ENCODE measurements at regions not wholly inside any gene's neighbourhood (a gene's known extent, or its start where the extent isn't known, plus 50 kb on each side); places are given as distances from the start of the nearest gene placed in this dataset.

GRCh38 chr7:91520645-91521044 lies 256.4 kb downstream of the FZD1 start:
- no peak for DNase-seq (ENCODE audit: low spot score)

GRCh38 chr7:91526404-91526803 lies 262.2 kb downstream of the FZD1 start:
- no peak for DNase-seq (ENCODE audit: low spot score)

GRCh38 chr7:91527460-91527859 lies 263.2 kb downstream of the FZD1 start:
- no peak for DNase-seq (ENCODE audit: low spot score)

- no peak for DNase-seq (ENCODE audit: low spot score)
Measured at GRCh38 chr7:91533996-91534395, 269.8 kb downstream of the FZD1 start.

- no peak for DNase-seq (ENCODE audit: low spot score)
Measured at GRCh38 chr7:91537260-91538152, 273.3 kb downstream of the FZD1 start.

DNA sequence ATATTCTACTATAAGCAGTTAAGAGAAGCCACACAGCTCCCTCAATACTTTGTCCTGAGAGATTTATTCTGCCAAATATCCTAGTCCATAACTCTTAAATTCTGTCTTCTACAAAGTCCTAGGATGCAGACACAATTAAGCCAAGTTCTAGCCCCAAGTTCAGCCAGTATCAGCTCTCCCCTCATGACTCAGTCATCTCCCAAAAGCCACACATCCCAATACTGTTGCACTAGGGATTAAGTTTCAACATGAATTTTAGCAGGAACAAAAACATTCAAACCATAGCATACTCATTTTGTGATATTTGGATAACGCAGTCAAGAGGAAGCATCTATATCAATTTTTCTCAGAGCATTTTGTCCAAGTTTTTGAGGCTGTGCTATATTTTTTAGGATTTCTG lies 277.4 kb downstream of the FZD1 start:
- DNase-seq (ENCODE audit: low spot score) = no peak

- no peak for DNase-seq (ENCODE audit: low spot score)
Measured at GRCh38 chr7:91543646-91544045, 279.4 kb downstream of the FZD1 start.

DNA sequence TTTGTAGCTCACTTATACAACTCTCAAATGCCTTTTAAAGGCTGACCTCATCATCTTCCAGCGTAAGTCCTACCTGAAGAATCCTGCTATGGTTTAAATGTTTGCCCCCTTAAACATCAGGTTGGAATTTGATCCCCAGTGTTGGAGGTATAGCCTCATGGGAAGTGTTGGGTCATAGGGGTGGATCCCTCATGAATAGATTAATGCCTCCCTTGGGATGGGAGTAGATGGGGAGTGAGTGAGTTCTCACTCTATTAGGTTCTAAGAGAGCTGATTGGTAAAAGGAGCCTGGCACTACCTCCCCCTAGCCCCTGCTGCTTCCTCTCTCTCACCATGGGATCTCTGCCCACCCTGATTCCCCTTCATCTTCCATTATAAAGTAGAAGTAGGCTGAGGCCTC lies 285.6 kb downstream of the FZD1 start:
- DNase-seq (ENCODE audit: low spot score) = no peak

- no peak for DNase-seq (ENCODE audit: low spot score)
Measured at GRCh38 chr7:91550931-91551330, 286.7 kb downstream of the FZD1 start.

GRCh38 chr7:91551377-91552175 lies 287.3 kb downstream of the FZD1 start:
- DNase-seq (ENCODE audit: low spot score) = no peak

- DNase-seq (ENCODE audit: low spot score) = no peak
Measured at GRCh38 chr7:91553410-91553895, 289.2 kb downstream of the FZD1 start.

- DNase-seq (ENCODE audit: low spot score) = no peak
Measured at GRCh38 chr7:91554883-91555282, 290.6 kb downstream of the FZD1 start.

DNA sequence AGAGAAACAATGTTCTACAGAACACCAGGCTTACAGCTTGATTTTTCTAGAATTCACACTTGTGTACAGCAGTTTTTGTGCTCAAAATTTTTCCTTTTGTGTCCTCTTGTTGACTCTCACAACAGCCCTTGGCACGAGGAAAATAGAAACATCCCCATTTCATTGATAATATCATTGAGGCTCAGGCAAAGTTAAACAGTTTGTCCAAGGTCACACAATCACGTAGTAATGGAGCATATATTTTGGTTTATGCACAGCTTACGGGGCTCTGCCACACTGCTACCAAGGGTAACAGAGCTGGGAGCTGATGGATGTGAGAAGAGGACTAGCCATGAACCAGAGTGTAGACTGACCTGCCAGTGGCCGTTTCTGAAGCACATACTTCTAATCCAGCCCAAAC lies 292.0 kb downstream of the FZD1 start:
- DNase-seq (ENCODE audit: low spot score) = no peak

- no peak for DNase-seq (ENCODE audit: low spot score)
Measured at GRCh38 chr7:91556956-91557650, 292.9 kb downstream of the FZD1 start.

DNA sequence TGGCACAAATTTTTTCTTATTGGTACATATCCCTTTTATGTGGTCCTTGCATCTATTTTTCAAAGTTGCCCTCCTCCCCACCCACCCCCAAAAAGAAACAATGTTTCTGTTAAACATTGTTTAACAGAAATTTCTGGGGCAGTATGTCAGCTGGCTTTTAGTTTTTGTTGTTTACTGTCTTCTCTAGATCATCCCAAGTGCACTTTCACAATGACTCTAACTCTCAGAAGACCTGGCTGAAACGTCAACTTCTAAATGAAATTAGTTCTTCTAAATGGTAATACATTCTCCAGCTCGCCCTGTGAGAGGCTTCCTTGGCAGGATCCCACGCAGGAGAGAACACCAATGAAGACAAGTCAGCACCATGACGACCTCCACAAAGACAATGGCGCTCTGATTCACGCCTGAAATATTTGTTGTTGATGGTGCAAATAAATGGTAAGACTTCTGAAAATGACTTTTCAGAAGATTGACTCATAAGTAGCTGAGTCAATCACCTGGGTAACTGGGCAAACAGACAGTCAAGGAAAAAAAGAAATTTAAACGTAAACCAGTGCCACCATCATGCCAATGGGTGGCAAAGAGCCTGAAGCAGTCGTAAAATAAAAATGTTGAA lies 293.7 kb downstream of the FZD1 start:
- DNase-seq (ENCODE audit: low spot score) = no peak

DNA sequence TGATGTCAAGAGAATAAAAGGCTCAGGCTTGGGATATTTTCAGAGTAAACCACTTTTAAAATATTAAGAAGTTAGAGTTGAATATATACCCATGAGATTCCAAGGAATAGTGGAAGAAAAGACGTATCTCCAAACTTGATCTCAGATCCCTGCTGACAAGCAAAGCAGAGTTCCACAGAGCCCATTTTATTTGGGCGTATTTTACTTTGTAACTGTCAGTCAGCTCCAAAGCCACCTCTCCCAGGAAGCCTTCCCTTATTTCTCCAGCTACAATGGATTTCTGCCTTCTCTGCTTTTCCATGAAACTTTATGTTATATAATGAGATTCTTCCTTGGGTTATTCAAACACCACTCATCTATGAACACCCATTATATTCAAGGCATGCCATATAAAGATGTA lies 295.7 kb downstream of the FZD1 start:
- no peak for DNase-seq (ENCODE audit: low spot score)

DNA sequence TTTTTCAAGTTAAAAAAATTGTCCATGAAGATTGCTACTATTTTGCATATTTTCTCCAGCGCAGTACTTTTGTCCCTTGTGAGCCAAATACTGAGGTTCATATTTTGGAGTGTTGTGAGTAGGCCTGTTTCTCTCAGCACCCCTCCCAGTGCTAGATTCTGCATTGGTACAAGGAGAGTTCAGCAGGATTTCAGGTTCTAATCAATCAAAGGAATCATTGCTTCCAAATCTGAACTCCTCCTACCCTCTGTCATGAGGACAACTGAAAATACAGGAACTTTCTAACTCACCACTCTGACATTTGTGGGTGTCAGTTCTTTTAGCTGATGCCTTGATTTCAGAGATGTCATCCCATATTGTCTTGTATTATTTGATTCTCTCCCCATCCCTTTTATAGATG lies 299.9 kb downstream of the FZD1 start:
- DNase-seq (ENCODE audit: low spot score) = no peak

GRCh38 chr7:91564541-91564940 lies 300.3 kb downstream of the FZD1 start:
- DNase-seq (ENCODE audit: low spot score) = no peak

DNA sequence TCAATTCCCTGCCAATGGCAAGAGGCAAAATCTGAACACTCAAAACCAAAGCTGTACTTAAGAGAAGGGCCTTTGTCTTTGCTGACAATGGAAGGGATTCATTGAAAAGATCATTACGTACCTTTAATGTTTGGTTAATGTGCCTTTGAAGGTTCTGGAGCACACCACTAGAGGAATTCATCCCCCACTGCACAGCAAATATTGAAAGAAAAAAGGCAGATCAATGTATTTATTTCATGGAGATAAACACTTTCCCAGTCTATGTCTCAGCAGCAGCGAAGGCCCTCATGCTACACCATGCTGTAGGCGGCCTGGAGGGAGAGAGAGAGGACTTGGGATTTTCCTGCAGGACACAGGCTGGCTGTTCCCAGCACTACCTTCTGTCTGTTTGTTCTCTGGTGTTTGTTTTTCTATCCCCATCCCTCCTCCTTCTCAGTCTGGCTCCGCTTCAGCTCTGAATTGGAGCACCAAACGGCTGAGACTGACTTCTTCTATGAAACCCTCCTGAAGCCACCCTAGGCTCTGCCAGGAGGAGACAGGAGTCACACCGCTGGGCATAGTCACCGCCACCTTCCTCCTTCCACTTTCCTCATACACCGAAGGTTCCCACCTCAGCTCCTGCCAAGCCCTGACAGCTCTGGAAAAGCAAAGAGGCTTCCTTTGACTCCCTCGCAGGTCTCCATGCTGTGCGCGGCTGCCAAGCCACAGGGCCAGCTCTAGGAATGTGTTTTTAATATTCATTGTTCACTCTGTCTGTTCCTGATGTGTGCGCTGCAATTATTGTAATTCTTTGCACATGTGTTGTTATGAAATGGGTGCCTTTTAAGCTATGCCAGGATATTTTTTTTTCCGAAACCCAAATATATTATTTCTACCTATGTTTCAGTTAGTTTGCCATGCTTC lies 301.5 kb downstream of the FZD1 start:
- peak; percentile 28 for DNase-seq (ENCODE audit: low spot score)

DNA sequence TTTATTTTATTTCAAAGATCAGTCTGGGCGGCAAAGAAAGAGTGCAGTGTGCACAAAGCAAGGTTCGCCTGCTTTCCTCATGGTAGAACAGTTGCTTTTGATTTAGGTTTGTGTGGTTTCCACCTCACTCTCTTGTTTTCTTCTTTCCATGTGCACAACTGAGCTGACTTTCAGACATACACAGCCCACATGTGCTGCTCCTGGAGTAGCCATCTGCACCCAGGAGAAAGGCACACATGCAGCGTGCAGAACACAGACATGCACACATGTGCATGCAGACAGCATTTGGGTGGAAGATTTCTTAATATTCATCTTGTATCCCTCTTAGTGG lies 302.1 kb downstream of the FZD1 start:
- DNase-seq (ENCODE audit: low spot score) = no peak

Data from globus pallidus (tissue), 1 donor.